BLaER1 (cell line): ENCODE measurements at regions not wholly inside any gene's neighbourhood (a gene's known extent, or its start where the extent isn't known, plus 50 kb on each side); places are given as distances from the start of the nearest gene placed in this dataset.

Source experiments
- H3K27ac ChIP-seq: shearing (Covaris generic); formaldehyde crosslinking; 2 replicates; pipeline ENCODE4 v1.8.1; 2022
- H3K27me3 ChIP-seq: shearing (Covaris generic); formaldehyde crosslinking; 2 replicates; pipeline ENCODE4 v1.8.1; 2022
- H3K36me3 ChIP-seq: shearing (Covaris generic); formaldehyde crosslinking; 2 replicates; pipeline ENCODE4 v1.8.1; 2022
- H3K4me1 ChIP-seq: shearing (Covaris generic); formaldehyde crosslinking; 2 replicates; pipeline ENCODE4 v1.8.1; 2022
- H3K4me2 ChIP-seq: shearing (Covaris generic); formaldehyde crosslinking; 2 replicates; pipeline ENCODE4 v1.8.1; 2022
- H3K4me3 ChIP-seq: shearing (Covaris generic); formaldehyde crosslinking; 2 replicates; pipeline ENCODE4 v1.8.1; 2022
- H3K9ac ChIP-seq: shearing (Covaris generic); formaldehyde crosslinking; 2 replicates; pipeline ENCODE4 v1.8.1; 2022
- H3K9me3 ChIP-seq: shearing (Covaris generic); formaldehyde crosslinking; 2 replicates; pipeline ENCODE4 v1.8.1; 2022
- H4K20me1 ChIP-seq: shearing (Covaris generic); formaldehyde crosslinking; 2 replicates; pipeline ENCODE4 v1.8.1; 2022
- Cebpa-rat ChIP-seq: shearing (Covaris generic); IDR thresholded peaks from 2 replicates; pipeline ENCODE4 v1.8.1; 2022

DNA sequence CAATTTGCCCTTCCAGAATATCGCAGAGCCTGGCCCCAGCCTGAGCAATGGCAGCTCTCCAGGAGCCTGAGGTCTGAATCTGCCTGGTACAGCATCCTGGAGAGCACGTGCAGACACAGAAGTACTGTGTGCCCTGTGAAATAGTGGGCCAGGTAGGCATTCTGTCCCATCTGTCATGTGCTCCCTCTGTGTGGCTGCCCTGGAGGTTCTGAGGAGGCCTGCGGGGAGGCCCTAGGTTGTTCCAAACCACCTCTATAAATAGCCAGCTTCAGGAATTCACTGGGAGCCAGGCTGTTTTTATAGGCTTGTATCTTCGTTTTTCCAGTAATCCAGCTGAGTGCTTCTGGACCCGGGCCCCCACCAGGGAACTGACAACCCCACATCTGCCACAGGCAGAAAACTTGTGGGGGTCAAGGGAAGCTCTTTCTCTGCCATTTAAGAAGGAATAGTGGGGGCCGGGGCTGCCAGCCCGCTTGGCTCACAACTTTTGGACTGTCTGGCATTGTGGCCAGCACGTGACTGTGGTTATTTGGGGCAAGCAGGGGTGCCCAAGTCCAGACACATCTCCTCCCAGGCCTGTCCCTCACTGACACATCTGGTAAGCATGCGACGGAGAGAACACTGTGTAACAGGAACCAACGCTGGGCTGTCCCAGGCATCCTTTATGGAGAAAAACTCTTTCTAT lies 356.3 kb upstream of the TNRC6C start:
- Histone ChIP-seq H3K4me3 (no peak overlapping the region), H3K27me3 (no peaks in the 10 kb centered on the region)

GRCh38 chr17:77602883-77603640 lies 355.4 kb upstream of the TNRC6C start:
- no peaks in the 10 kb centered on the region for H3K27me3 ChIP-seq
- no peaks in the 10 kb centered on the region for H3K9me3 ChIP-seq
- no peak overlapping the region for H3K27ac ChIP-seq
- no peaks in the 10 kb centered on the region for H3K4me1 ChIP-seq
- H3K36me3 ChIP-seq: no peaks in the 10 kb centered on the region
- TF ChIP-seq Cebpa-rat: no peak
- H3K4me3 ChIP-seq: no peak overlapping the region
- H3K9ac ChIP-seq: no peak overlapping the region
- H3K4me2 ChIP-seq: no peak overlapping the region
- H4K20me1 ChIP-seq: no peaks in the 10 kb centered on the region

More for the DNA sequence above, 356.3 kb upstream of the TNRC6C start:
- Histone ChIP-seq H3K9me3 (no peaks in the 10 kb centered on the region), H3K27ac (no peak overlapping the region), H3K36me3 (no peaks in the 10 kb centered on the region), H3K4me2 (no peak overlapping the region), H3K4me1 (no peaks in the 10 kb centered on the region), H4K20me1 (no peaks in the 10 kb centered on the region), H3K9ac (no peak overlapping the region)
- TF ChIP-seq Cebpa-rat: no peak

GRCh38 chr17:77604301-77604972 lies 354.1 kb upstream of the TNRC6C start:
- H3K27ac ChIP-seq: no peak overlapping the region

DNA sequence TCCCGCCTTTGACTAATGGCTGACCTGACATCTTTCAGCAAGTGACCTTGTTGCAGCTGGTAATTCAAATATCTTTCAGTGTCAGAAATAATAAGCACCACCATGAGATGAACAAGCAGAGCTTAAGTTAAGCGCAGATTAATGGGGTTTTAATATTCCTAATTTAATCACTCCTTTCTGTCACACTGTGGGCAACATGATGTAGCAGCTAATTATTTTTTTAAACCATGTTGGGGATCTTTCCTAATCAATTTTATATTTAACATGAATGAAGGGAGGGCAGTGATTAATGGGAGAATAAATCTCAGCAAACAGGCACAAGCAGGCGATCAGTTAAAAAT lies 353.6 kb upstream of the TNRC6C start:
- Histone ChIP-seq H3K27ac (no peak overlapping the region), H3K4me3 (no peak overlapping the region), H3K4me1 (peaks cover 5% of the 10 kb centered on the region), H3K9ac (no peak overlapping the region), H3K27me3 (no peaks in the 10 kb centered on the region), H4K20me1 (no peaks in the 10 kb centered on the region), H3K36me3 (no peaks in the 10 kb centered on the region), H3K9me3 (no peaks in the 10 kb centered on the region), H3K4me2 (no peak overlapping the region)
- no peak for TF ChIP-seq Cebpa-rat

More at GRCh38 chr17:77604301-77604972, 354.1 kb upstream of the TNRC6C start:
- H3K9ac ChIP-seq: no peak overlapping the region
- no peaks in the 10 kb centered on the region for H3K36me3 ChIP-seq
- H3K4me3 ChIP-seq: no peak overlapping the region
- no peaks in the 10 kb centered on the region for H3K27me3 ChIP-seq
- no peak overlapping the region for H3K4me2 ChIP-seq
- TF ChIP-seq Cebpa-rat: no peak
- H3K9me3 ChIP-seq: no peaks in the 10 kb centered on the region
- no peaks in the 10 kb centered on the region for H4K20me1 ChIP-seq
- no peaks in the 10 kb centered on the region for H3K4me1 ChIP-seq

DNA sequence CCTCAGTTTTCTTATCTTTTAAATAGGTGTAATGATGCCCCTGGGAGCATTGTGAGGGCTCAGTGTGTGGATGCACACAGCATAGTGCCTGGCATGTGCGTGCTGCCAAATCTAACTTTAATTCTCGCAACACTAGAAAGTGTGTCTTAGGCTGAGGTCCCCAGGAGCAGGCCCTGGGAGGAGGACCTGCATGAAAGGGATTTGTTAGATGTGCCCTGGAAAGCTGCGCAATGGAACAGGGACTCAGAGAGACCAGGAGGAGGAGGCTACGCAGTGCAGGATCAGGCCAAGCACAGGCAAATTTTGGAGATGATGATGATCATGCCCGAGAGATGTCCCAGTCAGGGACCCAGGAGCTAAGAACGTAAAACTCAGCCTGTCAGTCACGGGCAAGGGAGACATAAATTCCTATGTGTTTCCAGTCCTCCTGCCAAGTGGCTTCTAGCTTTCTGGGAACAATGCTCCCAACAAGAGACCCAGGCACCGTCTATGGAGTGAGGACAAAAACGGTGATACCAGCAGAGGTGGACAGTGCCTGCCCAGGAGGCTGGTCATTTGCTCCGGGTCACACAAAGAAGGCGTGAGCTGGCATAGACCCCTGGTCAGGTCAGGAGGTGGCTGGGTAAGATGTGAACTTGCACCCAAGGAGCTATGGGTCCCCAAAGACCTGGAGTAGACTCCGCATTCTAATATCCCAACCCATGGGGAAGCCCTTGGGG lies 352.2 kb upstream of the TNRC6C start:
- TF ChIP-seq Cebpa-rat: no peak
- no peak overlapping the region for H3K4me2 ChIP-seq
- H3K36me3 ChIP-seq: no peaks in the 10 kb centered on the region
- H3K9ac ChIP-seq: no peak overlapping the region
- no peaks in the 10 kb centered on the region for H3K9me3 ChIP-seq
- no peaks in the 10 kb centered on the region for H3K27me3 ChIP-seq
- no peak overlapping the region for H3K4me3 ChIP-seq
- peaks cover 19% of the 10 kb centered on the region for H3K4me1 ChIP-seq
- H3K27ac ChIP-seq: no peak overlapping the region
- H4K20me1 ChIP-seq: no peaks in the 10 kb centered on the region

DNA sequence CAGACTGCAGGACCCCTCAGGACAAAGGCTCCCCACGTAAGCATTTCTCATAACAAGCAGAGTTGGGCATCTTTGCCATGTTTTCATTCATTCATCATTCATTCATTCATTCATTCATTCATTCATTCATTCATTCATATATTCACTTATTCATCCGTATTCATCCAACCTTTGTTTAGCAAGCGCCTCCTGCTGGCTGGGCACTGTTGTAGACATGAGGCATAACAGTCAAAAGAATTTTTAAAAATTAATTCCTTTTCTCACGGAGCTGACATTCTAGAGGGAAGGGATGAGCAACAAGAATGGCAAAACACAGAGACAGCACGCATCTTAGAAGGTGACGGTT lies 351.7 kb upstream of the TNRC6C start:
- TF ChIP-seq Cebpa-rat: no peak
- no peak overlapping the region for H3K27ac ChIP-seq
- no peak overlapping the region for H3K4me3 ChIP-seq
- peaks cover 23% of the 10 kb centered on the region for H3K4me1 ChIP-seq
- H3K4me2 ChIP-seq: no peak overlapping the region
- H3K27me3 ChIP-seq: no peaks in the 10 kb centered on the region
- H3K36me3 ChIP-seq: no peaks in the 10 kb centered on the region
- H3K9me3 ChIP-seq: no peaks in the 10 kb centered on the region
- no peak overlapping the region for H3K9ac ChIP-seq
- no peaks in the 10 kb centered on the region for H4K20me1 ChIP-seq

DNA sequence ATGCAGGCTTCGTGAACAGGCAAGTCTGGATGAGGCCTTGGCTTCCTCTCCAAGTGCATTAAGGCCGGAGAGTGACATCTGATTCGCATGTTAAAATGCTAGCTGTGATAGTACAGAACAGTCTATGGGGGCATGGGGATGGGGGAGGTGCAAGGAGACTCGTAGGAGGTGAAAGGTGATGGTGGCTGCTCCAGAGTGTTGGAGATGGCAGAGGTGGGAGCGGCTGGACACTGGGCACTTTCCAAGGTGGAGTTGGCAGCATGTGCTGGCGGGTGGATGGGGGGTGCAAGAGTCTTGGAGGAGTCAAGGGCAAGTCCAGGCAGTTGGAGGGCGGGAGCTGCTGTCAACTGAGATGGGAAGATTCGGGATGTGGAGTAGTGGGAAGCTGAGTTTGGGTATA lies 350.9 kb upstream of the TNRC6C start:
- Histone ChIP-seq H4K20me1 (no peaks in the 10 kb centered on the region), H3K4me3 (no peak overlapping the region), H3K36me3 (no peaks in the 10 kb centered on the region), H3K27ac (no peak overlapping the region), H3K4me2 (no peak overlapping the region), H3K27me3 (no peaks in the 10 kb centered on the region), H3K9me3 (no peaks in the 10 kb centered on the region), H3K4me1 (peaks cover 23% of the 10 kb centered on the region), H3K9ac (no peak overlapping the region)
- no peak for TF ChIP-seq Cebpa-rat

DNA sequence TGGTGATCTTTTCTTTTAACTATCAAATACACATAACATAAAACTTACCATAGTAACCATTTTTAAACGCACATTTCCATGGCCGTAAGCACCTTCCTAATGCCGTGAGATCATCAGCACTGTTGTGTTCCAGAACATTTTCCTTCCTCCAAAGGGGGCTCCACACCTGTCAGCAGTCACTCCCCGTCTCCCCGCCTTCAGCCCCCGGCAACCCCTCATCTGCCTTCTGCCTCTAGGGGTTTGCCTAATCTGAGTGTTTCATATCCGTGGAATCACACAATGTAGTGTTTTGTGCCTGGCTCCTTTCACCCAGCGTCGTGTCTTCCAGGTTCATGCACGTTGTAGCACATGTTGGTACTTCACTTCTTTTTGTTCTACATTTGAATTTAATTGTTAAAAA lies 350.1 kb upstream of the TNRC6C start:
- no peak overlapping the region for H3K4me3 ChIP-seq
- H4K20me1 ChIP-seq: no peaks in the 10 kb centered on the region
- no peaks in the 10 kb centered on the region for H3K27me3 ChIP-seq
- no peaks in the 10 kb centered on the region for H3K36me3 ChIP-seq
- no peak overlapping the region for H3K27ac ChIP-seq
- TF ChIP-seq Cebpa-rat: no peak
- H3K4me1 ChIP-seq: peaks cover 23% of the 10 kb centered on the region
- H3K9me3 ChIP-seq: no peaks in the 10 kb centered on the region
- no peak overlapping the region for H3K4me2 ChIP-seq
- no peak overlapping the region for H3K9ac ChIP-seq

DNA sequence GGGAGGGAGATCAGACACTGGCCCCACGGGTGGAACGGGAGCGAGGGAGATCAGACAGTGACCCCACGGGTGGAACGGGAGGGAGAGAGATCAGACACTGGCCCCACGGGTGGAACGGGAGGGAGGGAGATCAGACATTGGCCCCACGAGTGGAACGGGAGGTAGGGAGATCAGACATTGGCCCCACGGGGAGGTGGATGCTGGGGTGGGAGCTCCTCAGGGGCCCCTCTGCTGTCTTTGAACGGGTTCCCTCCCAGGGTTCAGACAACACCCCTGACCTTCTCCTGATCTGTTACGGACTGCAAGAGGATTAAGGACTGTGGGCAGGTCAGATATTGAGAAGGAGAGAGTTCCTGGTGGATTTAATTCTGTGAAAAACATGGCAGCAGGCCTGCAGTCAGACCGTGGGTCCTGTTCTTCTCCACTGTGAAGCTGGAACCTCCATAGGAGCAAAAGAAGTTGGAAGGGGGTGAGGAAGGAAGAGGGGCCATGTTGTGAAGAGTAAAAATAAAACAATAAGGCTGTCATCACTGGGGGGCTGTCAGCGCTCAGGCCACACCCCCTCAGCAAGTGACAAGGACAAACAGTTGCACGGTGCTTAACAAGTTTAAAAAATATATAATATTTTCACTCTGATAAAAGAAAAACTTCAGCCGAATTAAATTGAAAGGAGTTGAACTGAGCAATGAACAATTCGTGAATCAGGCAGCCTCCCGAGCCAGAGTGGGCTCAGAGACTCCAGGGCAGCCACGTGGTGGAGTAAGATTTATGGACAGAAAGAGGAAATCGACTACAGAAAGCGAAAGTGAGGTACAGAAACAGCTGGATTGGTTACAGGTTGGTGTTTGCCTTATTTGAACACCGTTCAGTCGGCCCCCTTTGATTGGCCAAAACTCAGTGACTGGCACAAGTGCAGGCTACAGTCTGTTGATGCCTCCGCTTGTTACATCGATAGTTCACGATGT lies 348.7 kb upstream of the TNRC6C start:
- TF ChIP-seq Cebpa-rat: no peak
- peaks cover 23% of the 10 kb centered on the region for H3K4me1 ChIP-seq
- H4K20me1 ChIP-seq: no peaks in the 10 kb centered on the region
- H3K4me2 ChIP-seq: peak overlapping the region; percentile 68
- H3K9ac ChIP-seq: 0 out of 2 replicates have a peak overlapping the region, but pooled peaks have one; percentile 24
- H3K4me3 ChIP-seq: no peak overlapping the region
- no peak overlapping the region for H3K27ac ChIP-seq
- no peaks in the 10 kb centered on the region for H3K27me3 ChIP-seq
- no peaks in the 10 kb centered on the region for H3K9me3 ChIP-seq
- no peaks in the 10 kb centered on the region for H3K36me3 ChIP-seq
